MM.1S (cell line): ENCODE measurements at regions not wholly inside any gene's neighbourhood (a gene's known extent, or its start where the extent isn't known, plus 50 kb on each side); places are given as distances from the start of the nearest gene placed in this dataset.
"Not testable (repeated sequence)": the region's sequence is repeated elsewhere in the genome, so short reads cannot be mapped to it uniquely, and the experiment has no call there.

Source experiments
- DNase-seq: peaks from one replicate; pipeline ENCODE4 v3.0.0-alpha.2; 2015
- H2AFZ ChIP-seq: fragments of 300-600 bp; sonication (generic); 2 replicates; pipeline ENCODE4 v1.6.0; 2016; ENCODE audit warnings: antibody characterized with exemption, low read length
- H3F3A ChIP-seq: fragments of 300-600 bp; sonication (generic); 2 replicates; pipeline ENCODE4 v1.6.1; 2016; ENCODE audit warnings: mild to moderate bottlenecking, antibody characterized with exemption, low read length, moderate library complexity, mixed read lengths; ENCODE audit not compliant: insufficient read depth
- H3K27ac ChIP-seq: fragments of 300-600 bp; sonication (generic); 2 replicates; pipeline ENCODE4 v1.5.1; 2016; ENCODE audit warnings: mild to moderate bottlenecking, low read length
- H3K27me3 ChIP-seq: fragments of 300-600 bp; sonication (generic); replicated peaks from 2 replicates; pipeline ENCODE4 v1.6.0; 2016; ENCODE audit warnings: low read length; ENCODE audit not compliant: insufficient read depth
- H3K36me3 ChIP-seq: fragments of 300-600 bp; sonication (generic); replicated peaks from 2 replicates; pipeline ENCODE4 v1.6.1; 2016; ENCODE audit warnings: mild to moderate bottlenecking, low read length, mixed read lengths; ENCODE audit not compliant: insufficient read depth
- H3K4me1 ChIP-seq: fragments of 300-600 bp; sonication (generic); 2 replicates; pipeline ENCODE4 v1.6.1; 2016; ENCODE audit warnings: low read length, mixed read lengths
- H3K4me2 ChIP-seq: fragments of 300-600 bp; sonication (generic); 2 replicates; pipeline ENCODE4 v1.6.0; 2016; ENCODE audit warnings: low read depth, low read length
- H3K4me3 ChIP-seq: fragments of 300-600 bp; sonication (generic); 2 replicates; pipeline ENCODE4 v1.5.1; 2016; ENCODE audit warnings: low read length, mixed read lengths
- H3K79me2 ChIP-seq: fragments of 300-600 bp; sonication (generic); 2 replicates; pipeline ENCODE4 v1.6.1; 2016; ENCODE audit warnings: mixed run types, low read length, mixed read lengths
- H3K9ac ChIP-seq: fragments of 300-600 bp; sonication (generic); 2 replicates; pipeline ENCODE4 v1.6.1; 2016; ENCODE audit warnings: low read length, mixed read lengths
- H3K9me2 ChIP-seq: fragments of 300-600 bp; sonication (generic); replicated peaks from 2 replicates; pipeline ENCODE4 v1.6.1; 2016; ENCODE audit warnings: mild to moderate bottlenecking, low read length, mixed read lengths; ENCODE audit not compliant: insufficient read depth
- H3K9me3 ChIP-seq: fragments of 300-600 bp; sonication (generic); replicated peaks from 2 replicates; pipeline ENCODE4 v1.6.1; 2016; ENCODE audit warnings: mild to moderate bottlenecking, low read length, mixed read lengths; ENCODE audit not compliant: insufficient read depth
- H4K20me1 ChIP-seq: fragments of 300-600 bp; sonication (generic); 2 replicates; pipeline ENCODE4 v1.6.1; 2016; ENCODE audit warnings: mild to moderate bottlenecking, low read length, moderate library complexity, mixed read lengths; ENCODE audit not compliant: insufficient read depth
- CTCF ChIP-seq: fragments of 300-600 bp; sonication (generic); IDR thresholded peaks from 2 replicates; pipeline ENCODE4 v1.5.1; 2016; ENCODE audit warnings: antibody characterized with exemption, low read length, mixed read lengths
- EZH2 ChIP-seq: fragments of 300-600 bp; sonication (generic); optimal IDR thresholded peaks from 2 replicates; pipeline ENCODE3; 2017; ENCODE audit warnings: low read depth, mild to moderate bottlenecking, antibody characterized with exemption, low read length, mixed read lengths
- EZH2phosphoT487 ChIP-seq: fragments of 300-600 bp; sonication (generic); IDR thresholded peaks from 2 replicates; pipeline ENCODE4 v1.6.1; 2018; ENCODE audit warnings: antibody characterized with exemption, low read length

GRCh38 chr3:74978684-74979083 lies 364.2 kb upstream of the CNTN3 start:
- Histone ChIP-seq H3K27me3 (no peaks in the 10 kb centered on the region), H3K9me3 (no peaks in the 10 kb centered on the region), H3K9ac (no peak overlapping the region), H2AFZ (no peak overlapping the region), H3K9me2 (no peaks in the 10 kb centered on the region), H3K36me3 (no peaks in the 10 kb centered on the region), H3K4me1 (no peaks in the 10 kb centered on the region), H3K4me3 (no peak overlapping the region), H3F3A (no peaks in the 10 kb centered on the region), H3K79me2 (no peaks in the 10 kb centered on the region), H3K27ac (no peak overlapping the region), H3K4me2 (no peak overlapping the region), H4K20me1 (no peaks in the 10 kb centered on the region)
- DNase-seq: no peak
- TF ChIP-seq EZH2 (no peak), CTCF (no peak), EZH2phosphoT487 (no peak)

GRCh38 chr3:74985028-74985904 lies 370.8 kb upstream of the CNTN3 start:
- not testable (repeated sequence) for H4K20me1 ChIP-seq, H3K4me3 ChIP-seq, H3K36me3 ChIP-seq, H3K27me3 ChIP-seq, H3K4me2 ChIP-seq, DNase-seq, H3K4me1 ChIP-seq, H3K79me2 ChIP-seq, H3F3A ChIP-seq, H2AFZ ChIP-seq, H3K27ac ChIP-seq, H3K9ac ChIP-seq, H3K9me2 ChIP-seq, H3K9me3 ChIP-seq

- TF ChIP-seq EZH2phosphoT487 (no peak), CTCF (no peak), EZH2 (no peak)
- DNase-seq: no peak
- Histone ChIP-seq H3K79me2 (no peaks in the 10 kb centered on the region), H3K4me3 (no peak overlapping the region), H4K20me1 (no peaks in the 10 kb centered on the region), H2AFZ (no peak overlapping the region), H3F3A (no peaks in the 10 kb centered on the region), H3K4me1 (no peaks in the 10 kb centered on the region), H3K27me3 (no peaks in the 10 kb centered on the region), H3K36me3 (no peaks in the 10 kb centered on the region), H3K27ac (no peak overlapping the region), H3K4me2 (no peak overlapping the region), H3K9me3 (no peaks in the 10 kb centered on the region), H3K9me2 (no peaks in the 10 kb centered on the region), H3K9ac (no peak overlapping the region)
These were observed 373.6 kb upstream of the CNTN3 start for GRCh38 chr3:74988095-74988494.

GRCh38 chr3:74992898-74993297 lies 378.4 kb upstream of the CNTN3 start:
- no peak for TF ChIP-seq EZH2
- no peak for TF ChIP-seq CTCF
- Histone ChIP-seq H3K9me3 (no peaks in the 10 kb centered on the region), H3K9me2 (no peaks in the 10 kb centered on the region), H4K20me1 (no peaks in the 10 kb centered on the region), H3K4me2 (no peak overlapping the region), H3K79me2 (no peaks in the 10 kb centered on the region), H3K4me3 (no peak overlapping the region), H3K4me1 (no peaks in the 10 kb centered on the region), H3K9ac (no peak overlapping the region), H3K36me3 (no peaks in the 10 kb centered on the region), H2AFZ (no peak overlapping the region), H3K27ac (no peak overlapping the region), H3F3A (no peaks in the 10 kb centered on the region), H3K27me3 (no peaks in the 10 kb centered on the region)
- no peak for DNase-seq
